Suprapubic skin (tissue), 4 donors: ENCODE measurements at regions not wholly inside any gene's neighbourhood (a gene's known extent, or its start where the extent isn't known, plus 50 kb on each side); places are given as distances from the start of the nearest gene placed in this dataset.
"Not testable (repeated sequence)": the region's sequence is repeated elsewhere in the genome, so short reads cannot be mapped to it uniquely, and the experiment has no call there.

Experiments
- DNase-seq, 2 donors: peaks; one replicate each; pipeline ENCODE4 v3.0.0-alpha.2; 2019; ENCODE audit warnings: low spot score in 2 of 2
- H3K27ac ChIP-seq: fragments of 200-600 bp; sonication (generic); one replicate; pipeline ENCODE4 v1.5.1; 2019
- H3K27me3 ChIP-seq: fragments of 200-600 bp; sonication (generic); one replicate; pipeline ENCODE4 v1.5.1; 2019
- H3K36me3 ChIP-seq: fragments of 200-600 bp; sonication (generic); one replicate; pipeline ENCODE4 v1.5.1; 2019
- H3K4me1 ChIP-seq: fragments of 200-600 bp; sonication (generic); one replicate; pipeline ENCODE4 v1.5.1; 2019
- H3K4me3 ChIP-seq: fragments of 200-600 bp; sonication (generic); one replicate; pipeline ENCODE4 v1.5.1; 2019; ENCODE audit warnings: mild to moderate bottlenecking
- H3K9me3 ChIP-seq: fragments of 200-600 bp; sonication (generic); one replicate; pipeline ENCODE4 v1.5.1; 2019
- EP300 ChIP-seq: sonication (generic); formaldehyde crosslinking; IDR thresholded peaks from one replicate; pipeline ENCODE4 v1.6.1; 2017; ENCODE audit warnings: antibody characterized with exemption
- POLR2A ChIP-seq, 2 donors: fragments of 450-650 bp; IDR thresholded peaks; one replicate each; pipeline ENCODE4 v1.6.1; 2017; ENCODE audit warnings: antibody characterized with exemption in 2 of 2, mild to moderate bottlenecking in 2 of 2, moderate library complexity in 2 of 2
- POLR2AphosphoS5 ChIP-seq, 3 donors: sonication (generic); formaldehyde crosslinking; IDR thresholded peaks; one replicate each; pipeline ENCODE4 v1.6.1; 2017; ENCODE audit warnings: antibody characterized with exemption in 3 of 3
- WGBS: methylation state at CpG from one replicate; pipeline ENCODE4 v1.1.5; 2018; 5-methylcytosine and 5-hydroxymethylcytosine counted together
- TF ChIP-seq, protein P1 (sequence below), 2 donors: fragments of 200-600 bp in 1 of 2; fragments of 450-650 bp in 1 of 2; sonication (generic) in 1 of 2; IDR thresholded peaks; one replicate each; pipeline ENCODE4 v1.5.1; 2016 to 2019; ENCODE audit warnings: antibody characterized with exemption in 2 of 2, mild to moderate bottlenecking in 1 of 2, moderate library complexity in 1 of 2

DNA sequence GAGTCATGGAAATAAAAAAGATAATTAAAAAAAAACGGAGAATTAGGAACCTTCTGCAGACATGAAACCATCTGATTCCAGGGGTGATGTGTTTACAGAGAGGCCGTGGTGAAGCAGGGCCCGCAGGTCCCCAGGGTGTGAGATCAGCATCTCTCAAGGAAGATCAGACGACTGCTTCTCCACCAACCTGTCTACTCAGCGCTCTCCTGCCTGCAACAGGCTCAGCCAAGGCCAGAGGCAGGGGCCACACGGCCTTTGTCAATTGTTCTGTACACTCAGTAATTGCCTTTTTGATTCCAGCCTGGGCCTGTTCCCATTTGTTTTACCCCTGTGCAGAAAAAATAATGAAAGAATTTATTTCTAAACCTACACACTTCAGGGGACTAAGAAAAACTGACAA lies 124.6 kb downstream of the NXPE2 start:
- no peaks in the 10 kb centered on the region for H3K4me1 ChIP-seq
- H3K36me3 ChIP-seq, result no peaks in the 10 kb centered on the region
- no peak for TF ChIP-seq EP300
- TF ChIP-seq POLR2AphosphoS5 (IDR thresholded peaks at IDR 0.05), result no peak
- TF ChIP-seq, protein P1, sequence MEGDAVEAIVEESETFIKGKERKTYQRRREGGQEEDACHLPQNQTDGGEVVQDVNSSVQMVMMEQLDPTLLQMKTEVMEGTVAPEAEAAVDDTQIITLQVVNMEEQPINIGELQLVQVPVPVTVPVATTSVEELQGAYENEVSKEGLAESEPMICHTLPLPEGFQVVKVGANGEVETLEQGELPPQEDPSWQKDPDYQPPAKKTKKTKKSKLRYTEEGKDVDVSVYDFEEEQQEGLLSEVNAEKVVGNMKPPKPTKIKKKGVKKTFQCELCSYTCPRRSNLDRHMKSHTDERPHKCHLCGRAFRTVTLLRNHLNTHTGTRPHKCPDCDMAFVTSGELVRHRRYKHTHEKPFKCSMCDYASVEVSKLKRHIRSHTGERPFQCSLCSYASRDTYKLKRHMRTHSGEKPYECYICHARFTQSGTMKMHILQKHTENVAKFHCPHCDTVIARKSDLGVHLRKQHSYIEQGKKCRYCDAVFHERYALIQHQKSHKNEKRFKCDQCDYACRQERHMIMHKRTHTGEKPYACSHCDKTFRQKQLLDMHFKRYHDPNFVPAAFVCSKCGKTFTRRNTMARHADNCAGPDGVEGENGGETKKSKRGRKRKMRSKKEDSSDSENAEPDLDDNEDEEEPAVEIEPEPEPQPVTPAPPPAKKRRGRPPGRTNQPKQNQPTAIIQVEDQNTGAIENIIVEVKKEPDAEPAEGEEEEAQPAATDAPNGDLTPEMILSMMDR (IDR thresholded peaks at IDR 0.05), result no peak
- no peak for TF ChIP-seq POLR2A (IDR thresholded peaks at IDR 0.05)
- no peak overlapping the region for H3K4me3 ChIP-seq
- H3K27ac ChIP-seq, result no peak overlapping the region
- 55% methylated on average over 6 of the region's 6 CpGs for WGBS
- H3K27me3 ChIP-seq, result peaks cover 5% of the 10 kb centered on the region
- DNase-seq, result no peak
- no peaks in the 10 kb centered on the region for H3K9me3 ChIP-seq

DNA sequence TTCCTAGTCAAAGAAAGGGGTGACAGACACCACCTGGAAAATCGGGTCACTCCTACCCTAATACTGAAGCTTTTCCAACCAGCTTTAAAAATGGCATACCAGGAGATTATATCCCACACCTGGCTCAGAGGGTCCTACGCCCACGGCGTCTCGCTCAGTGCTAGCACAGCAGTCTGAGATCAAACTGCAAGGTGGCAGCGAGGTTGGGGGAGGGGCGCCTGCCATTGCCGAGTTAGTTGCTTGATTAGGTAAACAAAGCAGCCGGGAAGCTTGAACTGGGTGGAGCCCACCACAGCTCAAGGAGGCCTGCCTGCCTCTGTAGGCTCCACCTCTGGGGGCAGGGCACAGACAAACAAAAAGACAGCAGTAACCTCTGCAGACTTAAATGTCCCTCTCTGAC lies 127.1 kb downstream of the NXPE2 start:
- H3K27ac ChIP-seq, H3K36me3 ChIP-seq, H3K9me3 ChIP-seq, DNase-seq, H3K27me3 ChIP-seq, H3K4me1 ChIP-seq, H3K4me3 ChIP-seq: not testable (repeated sequence)
- 61% methylated on average over 8 of the region's 9 CpGs for WGBS

- Histone ChIP-seq H3K4me3 (no peak overlapping the region), H3K9me3 (no peaks in the 10 kb centered on the region), H3K4me1 (no peaks in the 10 kb centered on the region), H3K36me3 (no peaks in the 10 kb centered on the region), H3K27ac (no peak overlapping the region), H3K27me3 (peaks cover 3% of the 10 kb centered on the region)
- no peak for DNase-seq
- TF ChIP-seq EP300, result no peak
- no peak for TF ChIP-seq POLR2A (IDR thresholded peaks at IDR 0.05)
- TF ChIP-seq POLR2AphosphoS5 (IDR thresholded peaks at IDR 0.05), result no peak
- TF ChIP-seq, protein P1 (IDR thresholded peaks at IDR 0.05), result no peak
- WGBS, result 87% methylated on average over 3 of the region's 3 CpGs
Measured at GRCh38 chr11:114811971-114812370, 133.6 kb downstream of the NXPE2 start.

- TF ChIP-seq POLR2A (IDR thresholded peaks at IDR 0.05) (no peak), POLR2AphosphoS5 (IDR thresholded peaks at IDR 0.05) (no peak), EP300 (no peak)
- TF ChIP-seq, protein P1 (IDR thresholded peaks at IDR 0.05), result no peak
- H3K4me3 ChIP-seq, result no peak overlapping the region
- no peaks in the 10 kb centered on the region for H3K36me3 ChIP-seq
- WGBS, result 58% methylated on average over 3 of the region's 3 CpGs
- H3K4me1 ChIP-seq, result no peaks in the 10 kb centered on the region
- no peak for DNase-seq
- H3K27ac ChIP-seq, result no peak overlapping the region
- no peaks in the 10 kb centered on the region for H3K9me3 ChIP-seq
- H3K27me3 ChIP-seq, result peaks cover 10% of the 10 kb centered on the region
Measured at GRCh38 chr11:114812733-114813132, 134.4 kb downstream of the NXPE2 start.

DNA sequence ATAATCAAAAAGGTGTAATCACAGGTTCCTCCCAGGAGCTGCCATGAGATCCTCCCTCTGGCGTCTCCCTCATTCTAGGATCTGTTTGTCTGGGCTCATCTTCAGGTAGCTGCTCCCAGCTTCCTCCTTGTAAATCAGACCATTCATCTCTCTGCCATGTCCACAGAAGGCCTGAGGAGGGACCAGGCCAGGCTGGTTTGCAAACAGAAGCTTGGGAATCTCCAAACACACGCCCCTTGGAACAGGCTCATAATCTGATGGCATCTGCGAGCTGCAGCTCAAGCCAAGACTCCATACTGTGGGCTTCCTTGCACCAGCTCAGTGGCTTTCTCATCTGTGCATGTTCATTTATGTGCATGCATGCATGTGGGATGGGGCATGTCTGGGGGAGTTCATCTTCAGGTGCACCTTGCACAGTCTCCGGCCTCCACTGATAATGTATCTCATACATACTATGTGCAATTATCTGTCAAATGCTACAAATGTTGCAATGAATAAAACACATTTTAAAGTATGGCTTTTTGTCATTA lies 134.9 kb downstream of the NXPE2 start:
- H3K4me3 ChIP-seq, result no peak overlapping the region
- TF ChIP-seq POLR2A (IDR thresholded peaks at IDR 0.05) (no peak), EP300 (no peak), POLR2AphosphoS5 (IDR thresholded peaks at IDR 0.05) (no peak)
- TF ChIP-seq, protein P1 (IDR thresholded peaks at IDR 0.05), result no peak
- H3K27me3 ChIP-seq, result peaks cover 15% of the 10 kb centered on the region
- no peak for DNase-seq
- WGBS, result 57% methylated on average over 4 of the region's 4 CpGs
- H3K36me3 ChIP-seq, result no peaks in the 10 kb centered on the region
- no peaks in the 10 kb centered on the region for H3K9me3 ChIP-seq
- H3K4me1 ChIP-seq, result no peaks in the 10 kb centered on the region
- no peak overlapping the region for H3K27ac ChIP-seq

- Histone ChIP-seq H3K9me3 (no peaks in the 10 kb centered on the region), H3K27me3 (peaks cover 16% of the 10 kb centered on the region), H3K4me1 (no peaks in the 10 kb centered on the region), H3K36me3 (no peaks in the 10 kb centered on the region), H3K4me3 (no peak overlapping the region), H3K27ac (no peak overlapping the region)
- DNase-seq, result no peak
- no peak for TF ChIP-seq POLR2AphosphoS5 (IDR thresholded peaks at IDR 0.05)
- TF ChIP-seq EP300, result no peak
- TF ChIP-seq POLR2A (IDR thresholded peaks at IDR 0.05), result no peak
- TF ChIP-seq, protein P1 (IDR thresholded peaks at IDR 0.05), result no peak
Measured at GRCh38 chr11:114815176-114815575, 136.8 kb downstream of the NXPE2 start.
